Activated CD4-positive, CD25-positive, alpha-beta regulatory T cell treated with anti-CD3 and anti-CD28 coated beads, Interleukin-2, amount 50 U/mL, for 72 hours (primary cell): ENCODE measurements at regions not wholly inside any gene's neighbourhood (a gene's known extent, or its start where the extent isn't known, plus 50 kb on each side); places are given as distances from the start of the nearest gene placed in this dataset.

Experiments
- DNase-seq: peaks from one replicate; pipeline ENCODE4 v3.0.0; 2021

- no peak for DNase-seq
Measured at GRCh38 chr7:21253740-21254687, 173.9 kb upstream of the SP4 start.

GRCh38 chr7:21256310-21256877, 171.5 kb upstream of the SP4 start:
- no peak for DNase-seq

DNA sequence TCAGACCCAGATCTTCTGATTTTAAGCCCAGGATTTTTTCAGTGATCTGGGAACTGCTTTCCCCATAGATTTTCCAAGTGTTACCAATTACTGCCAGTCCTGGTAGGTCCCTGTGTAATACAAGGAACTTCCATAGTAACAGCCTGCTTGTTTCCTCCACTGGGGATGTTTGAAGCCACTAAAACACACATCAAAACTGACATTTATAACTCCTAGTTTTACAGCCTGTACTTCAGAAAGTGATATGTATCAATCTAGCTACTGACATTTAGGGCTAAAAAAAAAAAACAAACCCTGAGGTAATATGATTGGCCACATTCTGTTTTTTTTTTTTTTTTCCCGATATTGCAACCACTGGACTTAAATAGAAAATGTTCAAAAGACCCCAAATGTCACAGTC, 166.9 kb upstream of the SP4 start:
- no peak for DNase-seq

- DNase-seq: peak; percentile 36
Measured at GRCh38 chr7:21261627-21262594, 166.0 kb upstream of the SP4 start.

GRCh38 chr7:21269021-21269420, 158.9 kb upstream of the SP4 start:
- no peak for DNase-seq

DNA sequence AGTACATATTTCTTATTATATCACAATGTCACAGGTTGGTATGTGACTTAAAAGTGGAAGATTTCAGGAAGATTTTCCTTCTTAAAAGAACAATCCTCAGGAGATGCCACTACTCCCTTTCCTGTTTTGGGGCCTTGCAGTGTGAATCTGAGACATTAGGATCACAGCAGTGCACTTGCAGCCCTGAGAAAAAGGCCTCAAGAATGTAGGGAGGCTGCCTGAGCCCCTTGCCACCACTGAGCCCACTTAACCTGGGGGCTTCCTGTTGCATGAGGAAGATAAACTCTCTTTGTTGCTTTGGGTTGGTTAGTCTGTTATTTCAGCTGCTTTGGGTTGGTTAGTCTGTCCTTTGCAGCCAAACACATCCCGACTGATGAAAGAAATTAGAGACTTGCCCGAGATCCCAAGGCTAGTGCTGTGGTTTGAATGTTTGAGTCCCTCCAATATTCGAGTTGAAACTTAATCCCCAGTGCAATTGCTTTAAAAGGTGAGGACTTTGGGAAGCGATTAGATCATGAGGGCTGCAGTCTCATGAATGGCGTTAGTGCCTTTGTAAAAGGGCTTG, 151.3 kb upstream of the SP4 start:
- no peak for DNase-seq

- DNase-seq: no peak
Measured at GRCh38 chr7:21278944-21279343, 148.9 kb upstream of the SP4 start.

DNA sequence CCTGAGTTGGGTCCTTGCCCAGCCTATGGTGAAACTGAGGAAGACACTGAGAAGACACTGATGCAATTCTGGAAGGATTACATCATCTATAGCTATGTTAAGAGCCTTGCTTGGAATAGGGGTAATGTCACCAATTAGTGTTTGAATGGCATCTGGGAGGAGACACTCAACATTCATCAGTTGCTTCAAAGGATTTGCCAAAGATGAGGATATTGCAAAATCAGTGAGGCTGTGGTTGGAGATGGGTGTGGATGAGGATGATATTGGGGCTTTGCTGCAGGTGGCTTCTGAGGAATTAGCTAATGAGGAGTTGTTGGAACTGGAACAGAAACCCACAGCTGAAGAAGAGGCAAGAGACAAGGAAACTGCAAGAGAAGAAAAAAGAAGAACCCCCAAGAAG, 146.7 kb upstream of the SP4 start:
- no peak for DNase-seq

GRCh38 chr7:21293771-21294170, 134.1 kb upstream of the SP4 start:
- DNase-seq: no peak

DNA sequence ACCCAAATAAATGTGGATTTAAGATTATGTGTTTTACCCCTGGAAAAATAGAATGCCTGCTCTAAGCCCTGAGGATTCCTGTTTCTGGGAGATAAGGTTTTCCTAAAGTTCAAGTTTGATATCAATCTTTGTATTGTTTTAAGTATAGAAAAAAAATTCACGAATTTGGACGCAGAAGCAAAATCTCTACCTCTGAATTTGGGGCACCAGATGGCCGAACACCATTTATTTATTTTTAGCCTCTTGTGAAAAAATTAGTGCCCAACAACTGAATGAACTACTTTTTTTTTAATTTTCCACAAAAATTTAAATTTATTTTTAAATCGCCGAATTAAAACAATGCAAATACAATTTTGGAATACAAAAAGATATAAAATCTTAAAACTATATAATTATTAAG, 128.1 kb upstream of the SP4 start:
- no peak for DNase-seq

- no peak for DNase-seq
Measured at GRCh38 chr7:21300692-21301091, 127.2 kb upstream of the SP4 start.

- no peak for DNase-seq
Measured at GRCh38 chr7:21304808-21305375, 123.0 kb upstream of the SP4 start.

DNA sequence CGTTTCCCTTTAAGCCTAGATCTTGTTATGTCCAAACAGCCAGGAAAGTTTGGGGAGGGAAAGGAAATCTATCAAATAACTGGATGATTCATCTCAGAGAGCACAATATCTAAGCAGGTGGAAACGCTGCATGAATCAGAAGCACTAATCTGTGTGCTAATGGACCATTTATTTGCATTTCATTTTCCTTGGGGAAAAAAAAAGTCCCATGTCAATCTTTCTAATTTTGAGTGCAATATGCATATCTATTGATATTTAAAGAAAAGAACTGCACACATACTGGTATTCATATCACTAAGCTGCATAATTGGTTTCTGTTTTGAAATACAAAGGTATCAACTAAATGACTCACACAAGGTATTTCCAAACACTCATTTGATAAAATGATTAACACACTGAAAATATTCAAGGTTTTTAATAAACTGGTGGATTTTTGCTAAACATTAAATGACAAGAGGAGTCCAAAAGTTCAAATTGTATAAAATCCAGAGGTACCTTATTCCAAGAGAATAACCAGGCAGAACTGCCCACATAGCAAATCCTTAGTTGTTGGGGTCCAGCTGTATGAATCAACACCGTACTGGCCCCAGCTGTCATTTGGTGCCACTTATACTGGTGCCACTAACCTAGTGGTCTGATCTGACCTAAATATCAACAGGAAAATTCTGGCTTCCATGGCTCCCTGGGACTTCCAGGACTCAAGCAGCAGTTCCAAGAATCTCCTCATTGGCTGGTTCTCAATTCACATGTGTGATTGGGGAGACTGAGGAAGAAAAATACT, 122.2 kb upstream of the SP4 start:
- DNase-seq: no peak

DNA sequence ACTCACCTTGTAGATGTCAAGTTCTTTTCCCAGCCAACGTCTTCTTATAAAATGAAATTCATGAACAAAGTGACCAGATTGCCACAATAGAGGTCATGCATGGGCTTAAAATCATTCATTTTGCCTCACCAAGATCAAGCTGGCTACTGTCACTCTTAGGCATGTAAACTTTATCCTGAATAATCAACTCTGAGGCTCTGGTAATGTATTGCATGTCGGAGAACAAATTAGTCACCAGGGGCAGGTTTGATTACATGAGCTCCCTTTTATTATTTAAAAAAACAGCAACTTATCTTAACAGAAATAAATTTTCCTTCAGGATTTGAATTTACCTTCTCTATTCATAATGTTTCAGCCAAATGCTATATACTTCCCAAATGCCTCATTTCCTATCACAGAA, 112.9 kb upstream of the SP4 start:
- no peak for DNase-seq

GRCh38 chr7:21317966-21318915, 109.6 kb upstream of the SP4 start:
- no peak for DNase-seq

- DNase-seq: no peak
Measured at GRCh38 chr7:21318916-21319270, 109.0 kb upstream of the SP4 start.

GRCh38 chr7:21326241-21326640, 101.6 kb upstream of the SP4 start:
- no peak for DNase-seq

- DNase-seq: no peak
Measured at GRCh38 chr7:21326921-21327320, 101.0 kb upstream of the SP4 start.

- DNase-seq: no peak
Measured at GRCh38 chr7:21327422-21328409, 100.2 kb upstream of the SP4 start.
